A549 (cell line): ENCODE measurements at regions not wholly inside any gene's neighbourhood (a gene's known extent, or its start where the extent isn't known, plus 50 kb on each side); places are given as distances from the start of the nearest gene placed in this dataset.

Experiments used
- CEBPB ChIP-seq, 2 experiments: fragments of >200 bp in 1 of 2; sonication (Bioruptor Twin) in 1 of 2; formaldehyde crosslinking in 1 of 2; IDR thresholded peaks; 2 replicates each; pipeline ENCODE4 v1.6.1; 2012 to 2016
- CTCF ChIP-seq: fragments of >200 bp; sonication (Bioruptor Twin); formaldehyde crosslinking; IDR thresholded peaks from 3 replicates; pipeline ENCODE4 v1.5.1; 2016
- EHMT2 ChIP-seq: fragments of 200-600 bp; sonication (generic); IDR thresholded peaks from 2 replicates; pipeline ENCODE4 v1.6.1; 2016; ENCODE audit warnings: antibody characterized with exemption, low read depth, mild to moderate bottlenecking, moderate library complexity
- HMGXB4 ChIP-seq: fragments of 250-450 bp; sonication (Bioruptor Pico); IDR thresholded peaks from 2 replicates; pipeline ENCODE4 v1.5.0; 2021; ENCODE audit warnings: mild to moderate bottlenecking, moderate library complexity, borderline replicate concordance
- MAFK ChIP-seq: fragments of 450-650 bp; IDR thresholded peaks from 2 replicates; pipeline ENCODE4 v1.6.1; 2014; ENCODE audit not compliant: partially characterized antibody
- MAX ChIP-seq: IDR thresholded peaks from 2 replicates; pipeline ENCODE4 v1.6.1; 2012
- MAZ ChIP-seq: fragments of 150-350 bp; IDR thresholded peaks from 2 replicates; pipeline ENCODE4 v1.6.1; 2014; ENCODE audit warnings: antibody characterized with exemption, low read depth, low read length, borderline replicate concordance
- POLR2A ChIP-seq: IDR thresholded peaks from 2 replicates; pipeline ENCODE4 v1.6.1; 2012; ENCODE audit warnings: mild to moderate bottlenecking, low read length
- RARB ChIP-seq: fragments of 250-450 bp; sonication (Bioruptor Pico); IDR thresholded peaks from 2 replicates; pipeline ENCODE4 v1.8.0; 2021; ENCODE audit warnings: mild to moderate bottlenecking, moderate library complexity
- SMC3 ChIP-seq: fragments of >200 bp; sonication (Bioruptor Twin); formaldehyde crosslinking; IDR thresholded peaks from 3 replicates; pipeline ENCODE4 v1.6.1; 2018; ENCODE audit warnings: inconsistent platforms
- SREBF2 ChIP-seq: fragments of 450-650 bp; IDR thresholded peaks from 2 replicates; pipeline ENCODE4 v1.6.1; 2014; ENCODE audit warnings: mild to moderate bottlenecking, moderate library complexity
- ZC3H11A ChIP-seq: fragments of 450-650 bp; IDR thresholded peaks from 2 replicates; pipeline ENCODE4 v1.6.1; 2014; ENCODE audit warnings: antibody characterized with exemption, mild to moderate bottlenecking

GRCh38 chr5:91468651-91469422 is 85.7 kb upstream of the ARRDC3 start:
- TF ChIP-seq SREBF2 (no peak), SMC3 (no peak), HMGXB4 (CRISPR knock-in tag) (no peak), CTCF (no peak), MAX (no peak), RARB (no peak), CEBPB (IDR thresholded peaks at IDR 0.05) (no peak), EHMT2 (no peak), ZC3H11A (no peak), MAZ (no peak), MAFK (no peak), POLR2A (no peak)
